HG03571 (cell line): ENCODE measurements at regions not wholly inside any gene's neighbourhood (a gene's known extent, or its start where the extent isn't known, plus 50 kb on each side); places are given as distances from the start of the nearest gene placed in this dataset.
A peak's percentile ranks its signal among the peaks of the same experiment; 100 is the strongest.
"Not testable (repeated sequence)": the region's sequence is repeated elsewhere in the genome, so short reads cannot be mapped to it uniquely, and the experiment has no call there.

Experiments
- ATAC-seq: cut with Tn5 transposase; IDR thresholded peaks from one replicate; pipeline ENCODE4 v1.9.1; 2021; ENCODE audit not compliant: unreplicated experiment

DNA sequence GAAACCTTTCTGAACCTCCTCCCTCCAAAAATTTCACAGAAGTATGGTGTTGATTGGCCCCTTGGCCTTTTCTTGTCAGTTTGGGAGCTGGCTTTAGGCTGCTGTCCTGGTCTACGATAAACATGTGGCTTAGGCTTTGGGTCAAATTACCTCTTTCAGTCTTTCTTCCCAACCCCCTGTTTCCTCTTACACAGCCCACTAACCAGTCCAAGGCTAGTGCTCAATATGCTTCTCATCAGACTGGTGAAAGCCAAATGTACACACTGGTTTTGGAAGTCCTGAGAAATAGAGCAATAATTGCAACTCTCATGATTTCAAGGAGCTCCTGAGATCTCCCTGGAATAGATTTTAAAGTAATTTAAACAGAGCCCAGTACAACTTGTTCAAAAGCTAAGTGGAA is 933.7 kb upstream of the GJE1 start:
- ATAC-seq: no peak

DNA sequence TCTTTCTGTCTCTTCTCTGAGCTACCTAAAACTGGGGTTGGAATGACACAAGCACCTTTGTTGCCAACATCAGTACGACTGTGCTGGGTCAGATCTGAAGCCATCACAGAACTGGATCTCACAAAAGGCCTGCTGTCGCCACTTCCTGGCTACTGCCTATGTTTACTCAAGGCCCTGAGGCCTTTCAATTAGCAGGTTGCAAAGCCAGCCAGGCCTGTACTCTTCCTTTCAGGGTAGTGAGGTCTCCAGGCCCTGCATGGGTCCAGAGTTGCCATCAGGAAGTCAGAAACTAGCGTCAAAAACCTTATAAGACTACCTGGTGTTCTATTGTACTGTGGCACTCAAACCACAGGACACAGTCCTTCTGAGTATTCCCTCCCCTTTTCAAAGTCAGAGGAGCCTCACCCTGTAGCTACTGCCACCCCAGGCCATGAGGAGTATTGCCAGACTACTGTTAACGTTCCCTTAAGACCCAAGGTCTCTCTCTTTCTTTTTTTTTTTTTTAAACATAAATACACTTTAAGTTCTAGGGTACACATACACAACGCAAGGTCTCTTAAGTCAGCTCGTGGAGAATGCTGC is 937.4 kb upstream of the GJE1 start:
- ATAC-seq: no peak

DNA sequence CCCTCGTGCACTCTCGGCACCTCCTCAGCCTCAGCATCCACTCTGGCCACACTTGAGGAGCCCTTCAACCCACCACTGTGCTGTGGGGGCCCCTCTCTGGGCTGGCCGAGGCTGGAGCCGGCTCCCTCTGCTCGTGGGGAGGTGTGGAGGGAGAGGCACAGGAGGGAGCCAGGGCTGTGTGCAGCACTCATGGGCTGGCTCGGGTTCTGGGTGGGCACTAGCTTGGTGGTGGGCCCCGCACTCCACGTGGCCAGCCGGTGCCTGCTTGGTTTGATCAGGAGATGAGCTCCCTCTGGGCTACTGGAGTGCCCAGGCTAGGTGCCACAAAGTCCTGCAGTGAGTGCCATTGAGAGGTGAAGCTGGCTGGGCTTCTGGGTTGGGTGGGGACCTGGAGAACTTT is 949.4 kb upstream of the GJE1 start:
- ATAC-seq: no peak

DNA sequence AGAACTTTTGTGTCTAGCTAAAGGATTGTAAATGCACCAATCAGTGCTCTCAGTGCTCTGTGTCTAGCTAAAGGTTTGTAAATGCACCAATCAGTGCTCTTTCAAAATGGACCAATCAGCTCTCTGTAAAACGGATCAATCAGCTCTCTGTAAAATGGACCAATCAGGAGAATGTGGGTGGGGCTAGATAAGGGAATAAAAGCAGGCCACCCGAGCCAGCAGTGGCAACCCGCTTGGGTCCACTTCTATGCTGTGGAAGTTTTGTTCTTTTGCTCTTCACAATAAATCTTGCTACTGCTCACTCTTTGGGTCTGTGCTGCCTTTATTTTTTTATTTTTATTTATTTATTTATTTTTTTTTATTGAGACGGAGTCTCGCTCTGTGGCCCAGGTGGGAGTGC is 957.3 kb upstream of the GJE1 start:
- ATAC-seq: not testable (repeated sequence)

DNA sequence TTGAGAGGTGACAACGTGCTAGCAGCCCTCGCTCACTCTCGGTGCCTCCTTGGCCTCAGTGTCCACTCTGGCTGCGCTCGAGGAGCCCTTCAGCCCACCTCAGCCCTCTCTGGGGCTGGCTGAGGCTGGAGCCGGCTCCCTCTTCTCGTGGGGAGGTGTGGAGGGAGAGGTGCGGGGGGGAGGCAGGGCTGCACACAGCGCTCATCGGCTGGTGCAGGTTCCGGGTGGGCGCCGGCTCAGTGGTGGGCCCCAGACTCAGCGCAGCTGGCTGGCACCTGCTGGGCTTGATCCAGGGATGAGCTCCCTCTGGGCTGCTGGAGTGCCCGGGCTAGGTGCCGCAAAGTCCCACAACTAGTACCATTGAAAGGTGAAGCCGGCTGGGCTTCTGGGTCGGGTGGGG is 957.8 kb upstream of the GJE1 start:
- ATAC-seq: no peak

DNA sequence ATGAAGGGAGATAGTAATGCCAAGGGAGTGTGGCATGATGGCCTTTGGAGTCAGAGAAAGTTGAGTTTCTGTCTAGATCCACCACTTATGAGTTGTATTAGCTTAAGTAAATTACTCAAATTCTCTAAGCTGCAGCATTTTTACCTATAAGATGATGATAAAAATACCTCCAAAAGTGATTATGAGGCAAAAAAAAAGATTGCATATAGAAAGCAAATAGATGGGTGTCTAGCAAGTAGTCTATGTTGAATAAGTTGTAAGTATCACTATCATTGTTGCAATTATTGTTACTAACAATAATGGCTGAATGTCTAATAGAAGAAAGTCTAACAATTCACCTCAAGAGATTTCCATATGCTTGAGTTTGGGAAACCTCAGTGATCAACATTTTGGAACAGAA is 959.2 kb upstream of the GJE1 start:
- no peak for ATAC-seq

DNA sequence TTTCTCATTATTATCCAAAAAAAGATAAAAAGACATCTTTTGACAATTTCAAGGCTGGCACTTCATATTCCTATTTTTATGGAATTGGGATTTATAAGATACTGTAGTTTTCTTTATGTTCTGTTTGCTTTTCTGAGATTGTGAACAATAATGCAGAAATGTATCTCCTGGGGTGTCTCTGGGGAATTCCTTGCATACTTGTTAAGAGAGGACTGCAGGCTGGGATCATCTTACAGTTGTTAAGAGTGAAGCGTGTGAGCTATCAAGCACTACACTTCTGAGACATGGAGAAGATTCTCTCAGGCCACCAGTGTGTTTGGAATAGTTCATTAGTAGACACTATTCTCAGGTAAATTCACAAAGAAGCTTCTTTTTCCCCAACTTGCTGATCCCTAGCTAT is 963.3 kb upstream of the GJE1 start:
- no peak for ATAC-seq

DNA sequence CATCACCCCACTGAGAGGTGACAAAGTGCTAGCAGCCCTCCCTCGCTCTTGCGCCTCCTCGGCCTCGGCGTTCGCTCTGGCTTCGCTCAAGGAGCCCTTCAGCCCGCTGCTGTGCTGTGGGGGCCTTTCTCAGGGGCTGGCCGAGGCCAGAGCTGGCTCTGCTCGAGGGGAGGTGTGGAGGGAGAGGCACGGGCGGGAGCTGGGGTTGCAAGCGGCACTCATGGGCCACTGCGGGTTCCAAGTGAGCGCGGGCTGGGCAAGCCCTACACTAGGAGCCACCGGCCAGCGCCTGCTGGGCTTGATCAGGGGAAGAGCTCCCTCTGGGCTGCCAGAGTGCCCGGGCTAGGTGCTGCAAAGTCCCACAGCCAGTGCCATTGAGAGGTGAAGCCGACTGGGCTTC is 964.8 kb upstream of the GJE1 start:
- ATAC-seq: no peak

DNA sequence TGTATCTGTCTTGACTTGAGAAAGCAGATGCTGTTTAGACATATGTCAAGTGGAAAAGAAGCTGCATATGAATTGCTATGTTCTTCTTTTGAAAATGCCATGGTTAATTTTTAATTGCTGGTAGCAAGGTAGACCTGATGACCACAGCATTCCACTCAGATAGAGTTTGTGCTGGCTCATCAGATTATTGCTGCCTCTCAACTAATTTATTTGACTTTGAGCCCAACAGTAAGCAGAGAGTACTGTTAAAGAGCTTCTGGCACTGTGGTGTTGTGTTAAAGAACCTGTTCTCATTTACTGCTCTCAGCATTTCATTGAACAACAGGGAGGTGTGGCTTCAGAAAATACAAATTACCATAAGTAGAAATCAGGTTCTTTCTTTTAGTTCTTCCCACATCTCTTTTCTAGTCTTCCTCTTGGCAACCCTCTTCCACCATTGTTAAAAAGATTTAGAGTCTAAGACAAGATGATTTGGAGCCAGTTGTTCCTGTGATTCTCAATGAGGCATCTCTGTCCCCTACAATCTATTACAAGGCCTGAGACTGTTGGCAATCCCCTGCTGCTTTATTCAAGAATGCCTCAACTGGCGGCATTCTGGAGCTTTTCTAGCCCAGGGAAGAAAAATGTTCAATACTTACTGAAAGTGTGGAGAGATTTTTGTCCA is 967.6 kb upstream of the GJE1 start:
- ATAC-seq: no peak

DNA sequence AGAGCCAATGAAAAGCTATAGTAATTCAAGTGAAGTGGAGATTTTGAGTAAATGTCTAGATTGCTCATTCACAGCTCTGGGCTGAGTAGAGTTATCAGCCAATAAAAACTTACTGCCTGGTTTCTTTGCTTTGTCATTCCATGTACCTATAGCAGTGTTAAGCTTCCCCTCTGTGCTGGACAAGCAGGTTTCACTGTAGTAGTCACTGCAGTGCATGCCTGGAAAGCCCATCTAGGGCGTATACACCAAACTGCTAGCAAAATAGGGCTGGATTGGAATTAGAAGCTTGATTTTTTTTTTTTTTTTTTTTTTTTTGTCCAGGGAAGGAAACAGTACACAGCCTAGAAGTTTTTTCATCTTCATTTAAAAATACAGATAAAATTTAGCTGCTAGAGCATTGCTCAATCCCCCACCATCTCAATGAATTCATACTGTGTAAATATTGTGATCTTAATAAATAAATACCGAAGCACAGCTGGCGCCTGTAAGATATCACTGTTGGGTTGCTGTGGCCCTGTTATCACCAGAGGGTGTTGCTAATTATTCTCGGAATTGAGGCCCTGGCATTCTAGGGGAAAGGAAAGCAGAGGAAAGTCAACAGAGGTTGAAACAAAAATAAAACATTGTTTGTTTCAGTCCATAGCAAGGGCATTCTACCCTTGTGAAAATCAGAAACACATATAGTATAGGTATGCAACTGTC is 968.5 kb upstream of the GJE1 start:
- ATAC-seq: no peak

DNA sequence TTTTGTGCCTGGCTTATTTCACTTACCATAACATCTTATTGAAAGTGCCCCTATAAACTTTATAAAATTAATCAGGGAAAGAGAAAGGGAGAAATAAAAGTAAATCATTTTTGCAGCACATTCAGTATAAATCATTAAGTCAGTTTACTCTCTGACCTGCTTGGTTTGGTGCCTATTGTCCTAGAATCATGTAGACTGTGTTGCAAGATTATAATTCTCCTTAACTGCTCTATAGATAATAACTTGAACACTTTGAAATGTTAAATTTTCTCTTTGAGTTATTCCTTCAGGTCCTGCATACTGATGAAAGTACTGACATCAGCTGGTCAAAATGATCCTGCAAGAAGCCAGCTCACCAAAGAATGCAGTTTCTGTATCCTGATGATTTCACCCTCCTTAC is 969.6 kb upstream of the GJE1 start:
- no peak for ATAC-seq

DNA sequence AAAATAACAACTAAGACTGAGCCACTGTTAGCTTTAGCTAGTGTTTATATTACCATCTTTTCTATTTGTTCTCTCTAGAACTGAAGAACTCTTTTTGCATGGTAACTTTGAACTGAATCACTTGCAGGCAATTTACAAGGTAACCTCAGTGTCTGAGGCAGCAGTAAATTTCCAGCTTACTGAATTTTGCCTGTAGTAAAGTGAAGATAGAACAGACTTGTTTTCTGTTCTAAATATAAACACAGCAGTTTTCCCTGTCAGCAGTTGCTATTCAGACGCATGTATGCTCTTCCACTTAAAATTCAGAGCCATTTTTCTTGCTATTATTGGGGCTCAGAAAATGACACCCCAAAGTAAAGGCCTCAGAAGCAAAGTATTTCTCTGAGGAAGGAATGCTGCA is 974.0 kb upstream of the GJE1 start:
- no peak for ATAC-seq

DNA sequence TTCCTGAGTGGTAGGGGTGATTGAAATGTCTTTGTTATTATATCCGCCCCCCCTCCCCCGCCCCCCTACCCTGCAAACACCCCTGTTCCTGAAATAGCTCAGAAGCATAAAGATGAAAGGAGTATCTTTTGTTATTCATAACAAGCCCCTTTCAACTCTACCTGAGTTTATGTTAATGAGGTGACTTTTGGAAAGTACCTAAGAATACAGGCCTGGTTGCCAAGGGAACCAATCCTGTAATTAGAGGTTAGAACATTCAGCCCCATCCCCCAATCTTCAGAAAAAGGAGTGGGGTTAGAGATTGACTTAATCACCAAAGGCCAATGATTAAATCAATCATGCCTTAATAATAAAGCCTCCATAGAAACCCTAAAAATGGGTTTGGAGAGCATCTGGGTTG is 979.2 kb upstream of the GJE1 start:
- peak; percentile 61 for ATAC-seq

DNA sequence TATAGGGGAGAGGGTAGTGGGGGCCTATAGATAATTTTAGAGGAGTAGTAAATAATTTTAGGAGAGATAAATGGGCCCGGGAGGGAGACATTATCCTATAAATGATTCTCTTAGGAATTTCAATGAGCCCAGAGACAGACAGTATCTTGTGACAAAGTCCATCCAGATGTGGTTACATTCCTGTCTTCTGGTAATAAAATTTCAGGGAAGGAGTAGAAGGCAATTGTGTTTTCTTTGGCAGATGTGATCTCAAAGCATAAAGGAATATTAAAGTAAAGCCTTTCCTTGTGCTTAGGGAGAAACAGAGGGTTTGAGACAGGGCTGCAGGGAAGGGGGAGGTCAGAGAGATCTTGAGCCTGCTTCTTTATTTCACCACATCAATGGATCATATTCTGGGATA is 979.8 kb upstream of the GJE1 start:
- ATAC-seq: no peak

DNA sequence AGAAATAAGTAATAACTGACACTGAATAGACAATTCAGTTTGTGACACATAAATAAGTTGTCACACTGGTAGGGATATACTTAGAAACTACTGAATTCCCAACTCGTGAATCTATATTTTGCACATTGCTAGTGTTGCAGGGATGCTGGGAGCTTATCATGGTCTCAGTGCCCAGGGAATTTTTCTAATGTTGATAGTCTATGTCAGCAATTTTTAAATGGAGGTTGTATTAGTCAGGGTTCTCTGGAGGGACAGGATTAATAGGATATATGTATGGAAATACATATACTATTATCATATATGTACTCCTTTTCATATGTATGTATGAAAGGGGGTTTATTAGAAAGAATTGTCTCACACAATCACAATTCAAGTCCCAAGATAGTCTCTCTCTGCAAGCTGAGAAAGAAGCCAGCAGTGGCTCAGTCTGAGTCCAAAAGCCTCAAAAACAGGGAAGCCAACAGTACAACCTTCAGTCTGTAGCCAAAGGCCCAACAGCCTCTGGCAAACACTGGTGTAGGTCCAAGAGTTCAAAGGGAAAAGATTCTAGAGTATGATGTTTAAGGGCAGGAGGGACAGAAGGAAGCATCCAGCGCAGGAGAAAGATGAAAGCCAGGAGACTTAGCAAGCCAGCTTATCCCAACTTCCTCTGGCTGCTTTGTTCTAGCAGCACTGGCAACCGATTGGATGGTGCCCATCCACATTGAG is 980.9 kb upstream of the GJE1 start:
- ATAC-seq: no peak

DNA sequence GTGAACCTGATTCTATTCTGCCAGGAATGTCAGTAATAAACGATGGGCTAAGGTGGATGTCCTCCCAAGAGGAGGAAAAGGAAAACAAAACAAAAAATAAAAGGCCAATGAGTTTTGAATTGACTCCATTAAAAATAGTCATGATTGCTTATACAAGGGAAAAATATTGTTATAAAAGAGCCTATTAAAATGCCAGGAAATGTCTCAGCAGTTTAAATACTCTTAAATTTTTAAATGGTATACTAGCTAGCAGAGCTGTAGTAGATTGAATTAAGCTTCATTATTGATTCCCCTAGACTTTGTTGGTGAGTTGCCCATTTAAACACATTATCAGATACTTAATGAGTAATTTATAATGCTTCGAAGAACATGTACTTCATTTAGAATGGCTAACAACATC is 990.9 kb upstream of the GJE1 start:
- no peak for ATAC-seq

DNA sequence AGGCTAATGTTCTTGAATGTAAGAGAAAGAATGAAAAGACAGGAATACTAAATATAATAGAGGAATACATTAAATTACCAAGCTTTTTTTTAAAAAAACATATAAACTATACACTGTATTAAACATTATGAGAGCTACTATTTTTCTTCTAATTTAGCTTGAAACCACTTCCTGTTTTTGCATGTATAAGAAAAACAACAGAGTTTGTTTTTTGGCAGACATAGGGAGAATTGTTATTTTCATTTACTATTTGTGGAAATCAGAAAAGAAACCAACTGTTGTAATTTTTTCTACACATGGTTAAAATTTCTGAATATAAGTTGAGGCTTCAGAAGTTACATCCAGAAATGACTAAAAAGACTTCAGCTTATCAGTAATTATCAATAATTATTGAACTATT is 991.8 kb upstream of the GJE1 start:
- ATAC-seq: no peak

DNA sequence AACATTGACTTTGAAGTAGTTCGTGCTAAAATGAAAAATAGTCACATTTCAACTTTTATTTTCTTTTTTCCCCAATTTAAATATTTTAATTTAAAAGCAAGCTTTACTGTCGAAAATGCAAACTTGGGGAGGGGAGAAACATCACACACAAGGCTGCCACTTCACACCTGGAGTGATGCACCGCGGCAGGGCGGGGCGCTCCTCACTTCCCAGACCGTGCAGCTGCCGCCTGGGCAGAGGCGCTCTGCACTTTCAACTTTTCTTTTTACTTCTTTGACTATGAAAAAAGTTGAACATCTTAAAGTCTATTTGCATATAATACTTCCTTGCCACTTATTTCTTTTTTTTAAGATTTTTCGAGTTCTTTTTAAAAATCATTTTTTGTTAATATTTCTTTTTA is 993.3 kb upstream of the GJE1 start:
- ATAC-seq: no peak

DNA sequence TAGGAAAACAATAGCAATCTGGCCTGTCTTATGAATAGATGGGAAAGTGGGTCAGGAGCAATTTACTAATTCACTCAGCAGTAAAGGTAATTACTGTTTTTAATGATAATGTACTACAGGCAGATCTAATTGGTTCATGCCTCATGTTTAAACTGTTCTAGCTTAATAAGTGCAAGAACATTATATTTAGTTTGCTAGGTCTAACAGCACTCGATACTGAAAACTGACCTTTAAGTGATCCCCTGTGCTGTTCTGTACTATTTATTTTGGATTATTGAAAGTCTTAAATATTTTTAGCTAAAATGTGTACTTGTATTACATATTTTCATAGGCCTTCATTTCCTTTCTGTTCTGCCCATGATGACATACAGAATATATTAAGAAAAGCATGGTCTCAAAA is 998.0 kb upstream of the GJE1 start:
- ATAC-seq: no peak

DNA sequence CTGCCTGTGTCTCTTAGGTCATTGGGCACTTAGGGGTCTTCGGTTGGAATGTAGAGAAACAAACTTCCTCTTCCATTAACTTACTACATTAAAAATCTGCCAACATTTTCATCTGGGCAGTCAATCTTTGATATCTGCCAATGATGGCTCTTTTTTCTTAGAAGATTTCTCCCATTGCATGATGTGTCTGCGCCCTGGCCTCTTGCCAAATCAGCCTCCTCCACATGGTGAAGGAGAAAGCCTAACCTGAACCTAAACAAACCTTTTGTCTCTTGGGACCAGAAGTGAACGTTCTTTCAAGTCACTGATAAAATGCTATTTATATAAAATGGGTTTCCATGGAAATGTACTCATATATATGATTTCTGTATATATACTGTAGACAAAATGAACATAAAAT is 998.9 kb upstream of the GJE1 start:
- no peak for ATAC-seq

DNA sequence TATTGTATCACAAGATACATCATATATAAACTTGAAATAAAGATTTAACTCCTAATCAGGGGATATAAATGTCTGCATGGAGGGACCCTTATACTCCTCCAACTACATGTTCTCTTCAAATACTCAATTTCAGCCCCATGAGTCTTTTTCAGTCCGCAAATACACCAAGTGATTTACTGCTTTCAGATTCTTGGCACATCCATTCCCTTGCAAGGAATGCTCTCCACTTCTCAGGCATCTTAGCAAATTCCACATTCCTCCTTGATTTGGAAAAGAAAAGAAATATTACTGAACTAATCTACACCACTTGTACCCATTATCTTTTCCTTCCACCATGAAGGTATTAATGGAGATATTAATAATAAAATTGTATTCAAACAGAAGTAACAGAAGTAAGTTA is 999.4 kb upstream of the GJE1 start:
- no peak for ATAC-seq

DNA sequence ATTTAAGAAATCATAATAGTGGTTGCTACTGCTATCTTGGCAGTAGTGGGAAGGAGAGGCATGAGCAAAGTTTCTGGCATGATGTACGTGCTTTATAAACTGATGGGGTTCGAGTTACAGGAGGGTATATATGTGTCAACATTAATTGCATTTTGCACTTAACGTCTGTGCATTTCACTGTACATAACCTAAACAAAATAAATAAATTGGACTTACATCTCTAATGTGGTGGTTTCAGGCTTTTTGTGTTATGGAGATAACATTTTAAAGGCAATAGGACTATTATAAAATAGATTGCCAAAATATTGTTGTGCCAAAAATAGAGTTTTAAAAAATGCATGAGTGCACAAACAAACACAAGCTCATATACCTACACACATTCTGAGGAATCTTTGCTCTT is 1001.1 kb upstream of the GJE1 start:
- no peak for ATAC-seq
